HG03159 (cell line): ENCODE measurements at regions not wholly inside any gene's neighbourhood (a gene's known extent, or its start where the extent isn't known, plus 50 kb on each side); places are given as distances from the start of the nearest gene placed in this dataset.

Source experiments
- ATAC-seq: cut with Tn5 transposase; IDR thresholded peaks from one replicate; pipeline ENCODE4 v1.9.1; 2021; ENCODE audit warnings: mild to moderate bottlenecking, moderate library complexity; ENCODE audit not compliant: unreplicated experiment

- peak; percentile 68 for ATAC-seq
Observed at GRCh38 chrX:20527558-20528011, 260.9 kb upstream of the RPS6KA3 start.

GRCh38 chrX:20527041-20527440 is 260.3 kb upstream of the RPS6KA3 start:
- no peak for ATAC-seq

DNA sequence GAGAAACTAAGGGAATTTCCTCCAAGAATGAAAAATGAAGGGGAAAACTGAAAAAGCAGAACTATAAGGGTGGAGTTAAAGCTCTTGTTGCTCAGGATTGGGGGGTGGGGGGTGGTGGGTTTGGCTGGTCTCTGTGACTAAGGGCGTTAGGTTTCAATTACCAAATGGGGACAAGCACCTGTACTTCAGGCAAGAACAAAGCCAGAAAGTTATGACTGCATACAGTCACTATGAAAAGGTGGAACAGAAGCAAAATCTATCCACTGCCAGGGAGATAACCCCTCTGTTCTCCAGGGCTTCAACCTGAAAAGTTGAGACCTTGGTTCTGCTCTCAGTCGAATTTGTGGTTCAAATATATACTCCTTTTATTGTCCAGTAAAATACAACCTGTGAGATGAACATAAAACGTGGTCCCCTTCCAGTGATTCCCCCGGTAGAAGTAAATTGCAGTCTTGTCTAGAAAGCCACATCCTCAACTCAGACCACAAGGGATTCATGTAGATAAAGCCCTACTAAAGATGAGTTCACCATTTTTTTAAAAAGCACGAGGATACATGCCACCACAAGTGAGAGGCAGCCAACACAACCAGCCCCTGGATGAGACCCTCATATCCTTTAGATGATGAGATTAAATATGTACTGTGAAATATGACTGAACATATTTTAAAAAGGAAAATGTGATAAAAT is 257.1 kb upstream of the RPS6KA3 start:
- peak; percentile 41 for ATAC-seq

- ATAC-seq, result no peak
Observed at GRCh38 chrX:20522420-20522819, 255.7 kb upstream of the RPS6KA3 start.

DNA sequence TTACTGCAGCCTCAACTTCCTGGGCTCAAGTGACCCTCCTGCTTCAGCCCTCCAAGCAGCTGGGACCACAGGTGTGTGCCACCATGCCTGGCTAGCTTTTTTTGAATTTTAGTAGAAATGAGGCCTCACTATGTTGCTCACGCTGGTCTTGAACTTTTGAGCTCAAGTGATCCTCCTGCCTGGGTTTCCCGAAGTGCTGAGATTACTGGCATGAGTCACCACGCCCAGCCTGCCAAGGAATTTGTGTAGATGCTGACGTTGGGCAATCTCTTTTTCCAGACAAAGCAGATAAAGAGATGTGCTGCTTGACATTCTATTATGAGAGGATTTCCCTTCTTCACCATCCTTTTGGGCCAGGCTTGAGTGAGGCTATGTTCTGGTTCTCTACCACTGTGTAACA is 254.5 kb upstream of the RPS6KA3 start:
- ATAC-seq, result no peak

DNA sequence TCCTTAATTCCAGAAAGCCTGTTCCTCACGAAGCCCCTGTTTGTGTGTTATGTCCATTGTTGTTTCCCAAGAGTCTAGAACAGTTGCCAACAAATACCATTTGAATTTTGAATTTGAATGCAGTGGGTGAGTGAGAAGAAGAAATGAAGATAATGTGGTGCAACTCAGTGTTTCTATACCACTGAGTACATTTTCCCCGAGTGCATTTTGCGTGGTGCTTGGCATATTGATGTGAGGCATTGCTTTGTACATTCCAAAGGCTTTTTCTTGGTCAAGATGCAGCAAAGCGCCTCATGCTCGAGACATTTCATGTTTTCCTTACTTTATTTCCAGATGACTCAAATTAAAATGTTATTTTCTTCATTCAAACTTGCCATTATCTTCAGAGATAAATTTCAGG is 253.1 kb upstream of the RPS6KA3 start:
- ATAC-seq, result no peak

DNA sequence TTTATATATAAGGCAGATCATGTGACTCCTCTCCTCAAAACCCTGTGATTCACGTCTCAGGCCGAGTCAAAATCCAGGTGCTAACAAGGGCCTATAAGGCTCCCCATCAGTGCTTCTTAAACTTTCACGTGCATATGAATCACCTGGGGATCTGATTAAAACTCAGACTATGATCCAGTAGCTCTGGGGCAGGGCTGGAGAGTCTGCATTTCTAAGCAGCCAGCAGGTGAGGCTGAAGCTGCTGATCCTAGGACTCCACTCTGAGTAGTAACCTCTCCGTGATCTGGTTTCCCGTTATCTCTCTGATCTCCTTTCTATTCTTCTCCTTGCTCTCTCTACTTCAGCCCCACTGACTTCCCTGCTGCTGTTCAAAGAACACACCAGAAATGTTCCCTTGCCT is 252.4 kb upstream of the RPS6KA3 start:
- no peak for ATAC-seq

- no peak for ATAC-seq
Observed at GRCh38 chrX:20517565-20517964, 250.9 kb upstream of the RPS6KA3 start.

DNA sequence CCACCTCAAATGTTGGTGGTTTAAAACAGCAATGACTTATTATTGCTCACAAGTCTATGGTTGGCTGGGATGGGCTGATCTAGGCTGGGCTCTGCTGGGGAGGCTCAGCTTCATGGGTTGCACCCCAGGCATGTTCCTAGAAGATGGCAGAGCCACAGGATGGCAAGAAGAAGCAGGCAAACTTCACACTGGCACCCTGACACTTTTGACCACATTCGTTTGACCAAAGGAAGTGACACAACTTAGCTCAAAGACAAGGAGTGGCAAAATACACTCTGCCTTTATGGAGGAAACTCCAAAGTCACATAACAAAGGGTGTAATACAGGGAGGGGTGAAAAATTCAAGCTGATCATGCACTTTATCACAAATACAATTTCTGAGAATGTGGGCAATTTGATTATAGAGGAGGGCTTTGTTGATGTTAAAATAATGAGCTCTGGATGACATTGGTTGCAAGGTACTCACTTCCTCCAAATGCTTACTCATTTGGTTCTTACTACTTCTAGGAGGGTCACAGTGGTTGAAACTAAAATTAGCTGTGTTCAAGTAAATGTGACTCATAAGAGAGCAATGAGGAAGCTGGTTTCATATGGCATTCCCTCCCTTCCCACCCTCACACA is 249.2 kb upstream of the RPS6KA3 start:
- peak; percentile 99 for ATAC-seq

GRCh38 chrX:20514358-20514757 is 247.6 kb upstream of the RPS6KA3 start:
- no peak for ATAC-seq

DNA sequence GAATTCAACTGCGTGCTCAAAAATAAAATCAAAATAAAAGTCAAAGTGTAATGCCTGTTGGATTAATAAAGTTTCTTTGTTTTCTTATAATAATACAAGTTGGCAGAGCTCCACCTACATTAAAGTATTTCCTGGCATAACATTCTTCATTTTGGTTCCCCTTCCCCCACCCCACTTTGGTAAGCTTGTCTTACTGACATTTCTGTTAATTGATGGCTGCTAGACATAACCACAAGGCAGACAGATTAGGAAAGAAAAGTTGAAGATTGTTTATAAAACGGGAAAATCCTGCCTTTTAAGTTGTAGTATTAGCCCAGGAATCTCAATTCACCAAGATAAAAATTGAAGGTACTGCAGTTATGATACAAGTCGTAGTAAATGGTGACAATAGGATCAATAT is 246.5 kb upstream of the RPS6KA3 start:
- ATAC-seq, result no peak

DNA sequence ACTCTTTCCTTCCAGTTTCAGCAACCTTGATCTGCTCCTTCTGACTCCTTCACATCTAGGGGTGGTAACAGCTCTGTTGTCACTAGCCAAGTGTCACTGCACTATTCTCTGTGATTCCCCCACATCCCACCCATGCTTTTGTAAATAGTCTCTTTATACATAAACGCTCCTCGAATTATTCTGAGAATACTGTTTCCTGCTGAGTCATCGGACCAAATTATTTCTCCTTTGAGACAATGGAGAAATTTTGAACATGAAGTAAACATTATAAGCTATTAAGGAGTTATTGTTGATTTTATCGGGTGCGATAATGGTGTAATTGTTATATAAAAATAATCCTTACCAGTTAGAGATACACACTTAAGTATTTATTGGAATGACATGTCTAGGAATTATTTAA is 245.1 kb upstream of the RPS6KA3 start:
- no peak for ATAC-seq

DNA sequence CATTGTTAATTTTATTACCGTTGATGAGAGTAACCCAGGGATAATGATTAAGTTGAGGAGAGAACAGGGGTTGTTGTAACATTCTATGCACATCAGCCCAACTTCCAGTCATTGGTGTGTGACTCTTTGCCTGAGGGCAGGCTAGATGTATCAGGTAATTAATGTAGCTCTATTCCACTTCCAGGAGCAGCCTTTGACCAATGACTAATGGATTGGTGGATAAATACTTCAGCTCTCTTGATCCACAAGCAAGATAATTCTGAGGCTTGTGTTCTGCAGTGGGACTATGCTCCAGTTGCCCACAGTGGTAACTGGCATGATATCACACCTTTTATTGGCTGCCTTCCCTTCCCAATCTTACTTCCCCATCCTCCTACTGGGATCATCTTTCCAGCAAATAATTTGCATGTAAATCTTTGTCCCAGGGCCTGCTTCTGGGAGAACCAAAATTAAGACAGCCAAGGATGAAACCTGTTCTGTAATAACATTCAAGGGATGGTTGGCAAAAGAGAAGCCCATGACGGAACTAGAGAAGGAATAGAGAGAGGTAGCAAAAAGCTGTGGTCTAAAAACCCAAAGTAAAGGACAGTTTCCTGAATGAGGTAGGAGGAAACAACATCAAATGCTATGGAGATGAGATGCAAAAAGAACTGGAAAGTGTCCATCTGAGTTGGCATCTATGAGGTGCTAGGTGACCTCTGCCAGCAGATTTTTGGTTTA is 241.4 kb upstream of the RPS6KA3 start:
- ATAC-seq, result no peak

- ATAC-seq, result no peak
Observed at GRCh38 chrX:20506739-20507138, 240.0 kb upstream of the RPS6KA3 start.

GRCh38 chrX:20500949-20501348 is 234.2 kb upstream of the RPS6KA3 start:
- ATAC-seq, result no peak

DNA sequence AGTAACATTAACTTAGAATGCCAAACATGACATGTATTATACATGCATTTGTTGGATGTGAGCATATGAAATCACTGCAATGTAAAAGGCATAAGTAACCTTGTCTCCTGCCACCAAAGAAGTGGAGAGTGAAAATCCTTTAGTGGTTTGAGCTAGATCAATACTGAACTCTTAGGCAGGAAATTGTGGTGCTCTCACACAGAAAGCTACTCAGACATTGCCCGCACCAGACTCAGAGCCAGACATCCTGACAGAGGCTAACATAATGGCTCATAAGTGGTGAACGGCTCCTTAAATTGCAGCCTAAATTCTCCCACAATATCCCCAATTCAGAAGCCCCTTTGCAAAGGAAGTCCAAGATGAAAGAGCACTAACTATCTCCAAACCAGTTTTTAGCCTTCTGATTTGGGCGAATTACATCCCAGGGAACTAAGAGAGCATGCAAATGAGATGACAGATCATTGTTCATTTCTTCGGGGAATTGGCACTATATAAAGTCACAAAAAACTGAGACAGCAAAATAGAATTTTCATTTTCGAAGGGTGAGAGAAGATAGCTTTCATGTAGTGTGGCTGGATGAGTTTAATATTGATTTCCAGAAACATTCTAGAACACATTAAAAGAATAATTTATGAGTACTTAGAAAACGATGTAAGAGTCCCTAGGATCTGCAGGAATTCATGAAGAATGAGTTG is 233.6 kb upstream of the RPS6KA3 start:
- ATAC-seq, result no peak

DNA sequence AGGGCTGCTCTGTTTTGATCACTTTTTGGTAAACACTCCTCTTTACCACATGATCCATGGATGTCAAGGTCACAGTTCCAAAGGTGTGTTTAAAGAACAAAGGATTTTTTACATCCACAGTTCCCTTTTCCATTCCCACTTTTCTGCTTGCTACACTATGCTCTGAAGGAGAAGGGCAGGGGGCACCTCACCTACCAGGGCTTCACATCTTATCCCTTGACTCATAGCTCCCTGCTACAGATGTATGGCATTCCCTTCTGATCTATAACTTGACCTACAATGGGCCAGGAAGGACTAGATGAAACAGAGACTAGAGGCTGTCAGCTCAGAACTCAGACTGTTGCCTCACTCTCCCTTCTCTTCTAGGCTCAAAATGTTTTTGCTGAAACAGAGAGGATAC is 233.1 kb upstream of the RPS6KA3 start:
- ATAC-seq, result no peak

DNA sequence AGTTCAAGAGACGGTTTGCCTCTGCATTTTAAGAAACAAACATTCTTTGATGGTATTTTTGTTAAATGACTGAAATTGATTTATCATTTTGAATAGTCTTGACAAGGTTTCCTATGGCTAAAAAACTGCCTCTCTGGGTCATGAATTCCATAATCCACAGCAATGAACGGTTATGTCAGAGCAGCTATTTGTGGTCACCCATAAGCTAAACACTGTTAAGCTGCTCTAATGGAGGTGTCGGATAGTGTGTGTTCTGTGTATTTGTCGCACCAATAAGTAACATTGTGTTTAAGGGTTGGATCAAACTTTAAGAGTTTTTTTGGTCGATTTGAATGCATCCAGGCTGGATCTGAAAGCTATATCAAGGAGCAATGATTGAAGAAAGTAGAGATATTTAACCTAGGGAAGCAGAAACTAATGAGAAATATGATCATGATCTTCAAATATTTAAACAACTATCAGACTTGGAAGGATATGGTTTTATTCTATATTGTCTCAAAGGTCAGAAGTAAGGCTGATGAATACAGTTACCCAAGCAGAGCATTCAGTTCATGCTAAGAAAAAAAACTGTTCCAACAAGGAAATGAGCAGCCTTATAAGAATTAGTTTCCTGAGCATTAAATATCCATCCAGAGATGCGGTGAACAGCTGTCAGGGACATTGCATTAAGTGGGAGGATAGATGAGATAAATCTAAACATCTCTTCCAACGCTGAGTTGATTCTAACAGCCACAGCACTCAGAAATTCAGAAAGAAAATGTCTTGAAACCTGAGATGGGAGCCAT is 232.3 kb upstream of the RPS6KA3 start:
- no peak for ATAC-seq

GRCh38 chrX:20495575-20495974 is 228.9 kb upstream of the RPS6KA3 start:
- no peak for ATAC-seq

GRCh38 chrX:20488473-20488872 is 221.8 kb upstream of the RPS6KA3 start:
- ATAC-seq, result no peak

DNA sequence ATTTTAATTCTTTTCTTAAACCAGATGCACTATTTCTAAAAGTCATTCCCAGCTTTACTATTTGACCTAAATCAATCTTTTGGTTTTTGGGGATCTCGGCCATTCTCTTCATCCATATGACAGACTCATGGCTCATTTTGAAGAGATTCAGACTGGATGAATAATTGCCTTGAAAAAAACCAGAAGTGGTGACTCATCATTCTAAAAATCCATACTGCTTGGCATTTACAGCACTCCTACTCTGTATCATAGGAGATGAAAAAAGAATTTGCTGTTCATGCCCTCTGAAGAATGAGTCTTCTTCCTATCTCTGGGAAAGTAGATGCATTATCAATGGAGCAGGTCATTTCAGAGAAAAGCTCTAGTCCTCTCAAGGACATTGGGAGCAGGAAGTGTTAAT is 220.5 kb upstream of the RPS6KA3 start:
- no peak for ATAC-seq
